ENCODE measurements at regions not wholly inside any gene's neighbourhood (a gene's known extent, or its start where the extent isn't known, plus 50 kb on each side); places are given as distances from the start of the nearest gene placed in this dataset.
"Not testable (repeated sequence)": the region's sequence is repeated elsewhere in the genome, so short reads cannot be mapped to it uniquely, and the experiment has no call there.

DNA sequence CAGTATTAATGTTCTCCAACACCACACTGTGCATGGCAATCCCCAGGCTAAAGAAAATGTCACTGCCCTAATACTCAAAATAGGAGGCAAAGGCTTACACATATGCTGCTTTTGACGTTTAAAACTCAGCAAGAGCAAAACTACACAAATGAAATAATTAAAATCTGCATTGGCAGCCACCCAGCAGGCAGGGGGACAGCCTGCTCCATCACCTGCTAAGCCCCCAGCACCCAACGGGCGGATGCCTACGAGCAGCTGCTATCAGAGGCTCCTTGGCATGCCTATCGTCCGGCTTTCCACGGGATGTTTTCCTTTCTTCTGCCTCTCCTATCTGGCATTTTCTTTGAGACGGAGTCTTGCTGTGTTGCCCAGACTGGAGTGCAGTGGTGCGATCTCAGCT, 337.5 kb downstream of the SOX9 start:
- no peak for DNase-seq

DNA sequence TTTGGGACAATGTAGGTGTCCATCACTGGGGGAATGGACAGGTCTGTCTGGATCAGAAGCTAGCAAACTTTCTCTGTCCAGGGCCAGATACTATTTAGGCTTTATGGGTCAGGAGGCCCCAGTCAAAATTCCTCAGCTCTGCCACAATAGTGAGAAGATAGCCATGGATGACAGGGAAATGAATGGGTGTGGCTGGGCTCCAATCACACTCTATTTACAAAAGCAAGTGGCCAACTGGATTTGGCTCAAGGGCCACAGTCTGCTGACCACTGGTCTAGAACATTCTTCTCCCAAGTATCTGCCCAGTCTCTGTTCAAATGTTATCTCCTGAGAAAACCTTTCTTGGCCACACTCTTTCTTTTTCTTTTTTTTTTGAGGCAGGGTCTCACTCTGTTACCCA, 339.9 kb downstream of the SOX9 start:
- DNase-seq: no peak

DNA sequence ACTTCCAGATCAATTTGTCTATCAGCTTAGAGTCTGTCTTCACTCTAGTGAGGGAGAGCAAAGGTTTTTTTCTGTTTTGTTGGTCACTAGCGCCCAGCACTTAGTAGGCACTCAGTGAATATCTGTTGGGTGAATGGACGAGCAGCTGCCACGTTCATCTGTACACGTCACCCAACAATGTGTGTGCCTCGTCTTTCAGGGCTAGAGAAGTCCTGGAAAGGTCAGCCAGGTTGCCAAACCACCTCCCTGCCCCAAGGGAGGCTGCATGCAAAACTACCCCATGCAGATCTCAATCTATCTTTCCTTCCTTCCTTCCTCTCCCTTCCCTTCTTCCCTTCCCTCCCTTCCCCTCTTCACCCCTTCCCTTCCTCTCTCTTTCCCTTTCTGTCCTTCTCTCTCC, 340.9 kb downstream of the SOX9 start:
- DNase-seq: no peak

GRCh38 chr17:72462407-72462806, 341.6 kb downstream of the SOX9 start:
- no peak for DNase-seq

DNA sequence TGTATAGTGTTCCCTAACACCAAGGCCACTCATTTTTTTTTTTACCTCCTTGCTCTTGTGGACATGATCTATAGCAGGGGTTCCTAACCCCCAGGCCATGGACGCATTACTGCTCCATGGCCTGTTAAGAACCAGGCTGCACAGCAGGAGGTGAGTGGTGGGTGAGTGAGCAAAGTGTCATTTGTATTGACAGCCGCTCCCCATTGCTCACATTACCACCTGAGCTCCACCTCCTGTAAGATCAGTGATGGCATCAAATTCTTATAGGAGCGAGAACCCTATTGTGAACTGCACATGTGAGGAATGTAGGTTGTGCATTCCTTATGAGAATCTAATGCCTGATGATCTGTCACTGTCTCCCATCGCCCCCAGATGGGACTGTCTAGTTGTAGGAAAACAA, 342.0 kb downstream of the SOX9 start:
- no peak for DNase-seq

- DNase-seq: no peak
Observed at GRCh38 chr17:72463287-72464102, 342.7 kb downstream of the SOX9 start.

- not testable (repeated sequence) for DNase-seq
Observed at GRCh38 chr17:72464221-72464620, 343.4 kb downstream of the SOX9 start.

GRCh38 chr17:72465191-72466024, 344.6 kb downstream of the SOX9 start:
- DNase-seq: no peak

- no peak for DNase-seq
Observed at GRCh38 chr17:72466199-72466598, 345.4 kb downstream of the SOX9 start.

DNA sequence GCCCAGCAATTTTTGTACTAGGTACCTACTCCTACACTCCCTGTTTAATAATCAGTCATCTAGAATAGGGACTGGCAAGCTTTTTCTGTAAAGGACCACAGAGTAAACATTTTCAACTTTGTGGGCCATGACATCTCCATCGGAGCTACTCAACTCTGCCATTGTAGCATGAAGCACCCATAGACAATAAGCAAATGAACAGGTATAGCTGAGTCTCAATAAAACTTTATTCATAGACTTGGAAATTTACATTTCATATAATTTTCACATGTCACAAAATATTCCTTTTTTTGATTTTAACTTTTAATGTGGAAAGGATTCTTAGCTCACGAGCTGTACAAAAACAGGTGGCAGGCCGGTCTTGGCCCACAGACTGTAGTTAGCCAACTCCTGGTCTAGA, 345.8 kb downstream of the SOX9 start:
- DNase-seq: no peak

DNA sequence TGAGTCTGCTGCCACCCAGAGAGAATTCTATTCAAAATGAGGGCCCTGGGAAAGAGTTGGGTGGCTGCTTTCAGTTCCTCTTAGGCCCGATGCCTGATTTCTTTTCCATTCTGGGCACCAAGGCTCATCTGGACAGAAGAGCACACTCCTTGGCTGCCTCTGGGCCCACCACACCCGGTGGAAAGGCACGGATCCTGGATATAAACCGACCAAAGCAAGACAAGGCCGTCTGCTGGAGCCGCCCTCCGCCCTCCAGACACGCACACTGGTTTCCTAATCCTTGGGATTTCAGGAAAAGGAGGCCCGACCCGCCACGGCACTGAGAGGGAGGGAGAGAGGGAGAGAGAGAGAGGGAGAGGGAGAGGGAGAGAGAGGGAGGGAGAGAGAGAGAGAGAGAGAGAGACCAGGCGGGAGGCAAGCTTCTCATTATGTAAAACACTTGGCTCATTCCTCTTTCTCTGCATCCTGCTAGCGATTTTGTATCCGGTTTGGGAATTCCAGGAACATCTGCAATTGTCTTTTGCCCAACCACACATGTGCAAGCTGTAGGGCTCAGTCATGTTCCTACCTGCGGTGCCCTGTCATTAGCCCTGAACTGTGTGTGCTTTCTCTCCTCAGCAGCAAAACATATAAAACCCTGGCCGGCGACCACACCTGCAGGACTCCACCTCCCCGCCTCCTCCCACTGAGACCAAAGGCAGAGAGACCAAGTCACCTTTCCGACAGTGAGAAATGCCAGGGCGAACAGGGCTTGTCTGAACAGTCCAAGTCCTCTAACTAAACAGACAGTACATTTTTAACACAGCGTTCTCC, 347.2 kb downstream of the SOX9 start:
- DNase-seq: no peak

- DNase-seq: no peak
Observed at GRCh38 chr17:72468841-72469240, 348.0 kb downstream of the SOX9 start.

- no peak for DNase-seq
Observed at GRCh38 chr17:72470121-72470705, 349.4 kb downstream of the SOX9 start.

GRCh38 chr17:72470734-72471133, 349.9 kb downstream of the SOX9 start:
- no peak for DNase-seq

DNA sequence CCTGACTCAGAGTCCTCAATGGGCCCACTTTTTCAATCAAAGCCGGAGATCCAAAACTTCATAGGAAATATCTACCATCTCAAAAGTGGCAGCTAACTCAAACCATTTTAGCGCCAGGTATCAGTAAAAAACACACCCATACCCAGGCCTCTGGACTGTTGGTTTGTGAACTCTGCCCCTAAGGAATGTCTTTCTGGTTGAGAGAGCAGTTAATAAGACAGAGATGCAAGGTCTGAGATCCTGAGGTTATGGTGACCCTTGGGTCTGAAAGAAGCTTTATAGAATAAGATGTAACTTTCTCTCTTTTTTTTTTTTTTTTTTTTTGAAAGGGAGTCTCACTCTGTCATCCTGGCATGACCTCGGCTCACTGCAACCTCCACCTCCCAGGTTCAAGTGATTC, 350.5 kb downstream of the SOX9 start:
- no peak for DNase-seq

GRCh38 chr17:72472106-72472505, 351.3 kb downstream of the SOX9 start:
- DNase-seq: no peak

- DNase-seq: not testable (repeated sequence)
Observed at GRCh38 chr17:72472853-72473390, 352.1 kb downstream of the SOX9 start.

- no peak for DNase-seq
Observed at GRCh38 chr17:72474243-72474642, 353.4 kb downstream of the SOX9 start.

- DNase-seq: no peak
Observed at GRCh38 chr17:72474719-72475477, 354.1 kb downstream of the SOX9 start.

DNA sequence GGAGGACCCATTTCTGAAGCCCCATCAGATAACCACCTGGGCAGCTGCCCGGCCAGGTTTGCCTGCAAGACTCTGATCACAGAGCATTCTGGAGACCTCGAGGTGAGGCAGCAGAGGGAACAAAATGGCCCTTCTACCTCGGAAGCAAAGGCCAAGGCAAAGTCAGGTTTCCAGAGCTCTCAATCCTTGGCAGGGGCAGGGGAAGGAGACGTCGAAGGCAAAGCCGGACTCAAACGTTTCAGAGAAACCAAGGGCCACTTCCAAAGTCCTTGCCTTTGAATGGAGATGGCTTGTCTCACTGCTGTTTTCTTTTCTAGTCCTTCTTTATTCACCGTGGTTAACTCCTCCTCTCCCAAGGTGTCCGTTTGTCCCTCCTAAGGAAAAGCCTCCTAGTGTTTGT, 355.3 kb downstream of the SOX9 start:
- no peak for DNase-seq

DNA sequence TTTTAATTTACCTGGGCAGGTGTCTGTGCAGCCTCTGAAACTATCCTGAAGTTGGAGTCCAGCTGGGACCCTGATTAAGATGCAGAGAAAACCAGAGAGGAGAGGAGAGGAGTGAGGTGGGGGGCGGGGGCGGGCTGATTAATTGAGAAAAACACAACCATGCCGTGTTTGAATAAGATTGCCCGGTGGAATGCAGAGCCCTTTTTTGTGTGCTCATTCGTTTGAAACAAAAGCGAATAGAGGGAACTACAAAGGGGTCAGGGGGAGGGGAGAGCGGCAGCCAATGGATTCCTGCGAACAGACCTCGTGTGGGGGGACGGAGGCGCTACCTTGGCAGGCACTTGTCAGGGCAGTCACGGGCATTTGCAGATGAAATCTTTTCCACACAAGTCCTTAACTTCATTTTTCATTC, 355.8 kb downstream of the SOX9 start:
- peak; percentile 36 for DNase-seq

- peak; percentile 71 for DNase-seq
Observed at GRCh38 chr17:72477491-72477890, 356.7 kb downstream of the SOX9 start.

Data from NCI-H2029 treated with DMSO at 0.1 percent for 48 hours (cell line).